NCI-H146 treated with DMSO at 0.1 percent for 48 hours (cell line): ENCODE measurements at regions not wholly inside any gene's neighbourhood (a gene's known extent, or its start where the extent isn't known, plus 50 kb on each side); places are given as distances from the start of the nearest gene placed in this dataset.

Source experiments
- DNase-seq: peaks from one replicate; lab custom pipeline; 2025; ENCODE audit not compliant: unreplicated experiment; lab: John Stamatoyannopoulos, UW

- DNase-seq: no peak
Measured at GRCh38 chr11:27287205-27287604, 75.8 kb downstream of the CCDC34 start.

- no peak for DNase-seq
Measured at GRCh38 chr11:27285761-27286160, 77.3 kb downstream of the CCDC34 start.

GRCh38 chr11:27282806-27283205 lies 80.2 kb downstream of the CCDC34 start:
- DNase-seq: no peak

- no peak for DNase-seq
Measured at GRCh38 chr11:27281740-27282590, 81.0 kb downstream of the CCDC34 start.

GRCh38 chr11:27281276-27281675 lies 81.7 kb downstream of the CCDC34 start:
- no peak for DNase-seq

- no peak for DNase-seq
Measured at GRCh38 chr11:27280140-27280539, 82.9 kb downstream of the CCDC34 start.

GRCh38 chr11:27279460-27279859 lies 83.6 kb downstream of the CCDC34 start:
- DNase-seq: no peak

- no peak for DNase-seq
Measured at GRCh38 chr11:27277843-27278242, 85.2 kb downstream of the CCDC34 start.

GRCh38 chr11:27276141-27276540 lies 86.9 kb downstream of the CCDC34 start:
- no peak for DNase-seq

GRCh38 chr11:27274854-27275395 lies 88.1 kb downstream of the CCDC34 start:
- no peak for DNase-seq

- no peak for DNase-seq
Measured at GRCh38 chr11:27266125-27266524, 96.9 kb downstream of the CCDC34 start.

GRCh38 chr11:27263986-27264385 lies 99.0 kb downstream of the CCDC34 start:
- DNase-seq: no peak

- no peak for DNase-seq
Measured at GRCh38 chr11:27263046-27263445, 100.0 kb downstream of the CCDC34 start.

GRCh38 chr11:27255447-27255828 lies 107.6 kb downstream of the CCDC34 start:
- no peak for DNase-seq

- DNase-seq: no peak
Measured at GRCh38 chr11:27254744-27255446, 108.1 kb downstream of the CCDC34 start.

GRCh38 chr11:27253224-27253623 lies 109.8 kb downstream of the CCDC34 start:
- DNase-seq: no peak

GRCh38 chr11:27250867-27251665 lies 111.9 kb downstream of the CCDC34 start:
- DNase-seq: no peak

- no peak for DNase-seq
Measured at GRCh38 chr11:27248576-27249509, 114.2 kb downstream of the CCDC34 start.

GRCh38 chr11:27247660-27248059 lies 115.4 kb downstream of the CCDC34 start:
- DNase-seq: no peak

GRCh38 chr11:27246925-27247324 lies 116.1 kb downstream of the CCDC34 start:
- no peak for DNase-seq
